ENCODE measurements at regions not wholly inside any gene's neighbourhood (a gene's known extent, or its start where the extent isn't known, plus 50 kb on each side); places are given as distances from the start of the nearest gene placed in this dataset.
A peak's percentile ranks its signal among the peaks of the same experiment; 100 is the strongest.

DNA sequence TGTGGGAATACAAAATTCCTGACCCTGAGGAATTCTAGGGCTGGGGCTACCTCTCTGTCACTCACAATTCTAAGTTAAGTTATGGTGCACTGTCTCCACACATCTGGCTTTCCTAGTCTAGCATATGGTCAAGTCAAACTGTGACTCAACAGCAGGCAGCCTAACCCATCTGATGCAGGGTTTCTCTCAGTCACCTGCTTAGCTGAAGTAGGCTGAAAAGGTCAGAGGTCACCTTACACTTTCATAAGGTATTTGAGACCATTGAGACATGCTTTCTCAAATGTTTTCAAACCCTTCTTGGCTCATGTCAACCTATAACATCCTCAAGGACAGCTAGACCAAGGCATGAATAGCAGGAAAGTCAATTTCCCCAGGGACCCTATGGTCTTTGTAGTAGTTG lies 196.5 kb upstream of the STK26 start:
- H3K36me3 ChIP-seq (ENCODE audit: insufficient read depth, low read length), result no peaks in the 10 kb centered on the region
- H3K4me1 ChIP-seq (ENCODE audit: insufficient read depth, low read length), result peaks cover 19% of the 10 kb centered on the region
- ChIA-PET POLR2A (no interaction called here), CTCF (no interaction called here)
- H3K27me3 Mint-ChIP-seq, result no peaks in the 10 kb centered on the region
- TF ChIP-seq CTCF (IDR thresholded peaks at IDR 0.05), result no peak
- H3K36me3 Mint-ChIP-seq (ENCODE audit: low read depth), result no peaks in the 10 kb centered on the region
- H3K9me3 Mint-ChIP-seq, result no peaks in the 10 kb centered on the region
- H3K4me1 Mint-ChIP-seq (ENCODE audit: low read depth), result peaks cover 28% of the 10 kb centered on the region
- H3K27ac Mint-ChIP-seq, result no peak overlapping the region
- no peak overlapping the region for H3K4me3 Mint-ChIP-seq
- H3K9me3 ChIP-seq (ENCODE audit: control insufficient read depth in 1 of 2, insufficient read depth in 1 of 2, low read length in 2 of 2), result no peaks in the 10 kb centered on the region
- ATAC-seq (ENCODE audit: poor library complexity), result no peak
- no peaks in the 10 kb centered on the region for H3K27me3 ChIP-seq (ENCODE audit: control insufficient read depth in 1 of 2, insufficient read depth in 2 of 2, low read length in 2 of 2)
- DNase-seq, result no peak
- no peak overlapping the region for H3K27ac ChIP-seq (ENCODE audit: low read depth in 1 of 2, low read length in 2 of 2)
- intact Hi-C loops (cut with DNase I, micrococcal nuclease), result no loop called here
- H3K4me3 ChIP-seq (ENCODE audit: low read length), result no peak overlapping the region

DNA sequence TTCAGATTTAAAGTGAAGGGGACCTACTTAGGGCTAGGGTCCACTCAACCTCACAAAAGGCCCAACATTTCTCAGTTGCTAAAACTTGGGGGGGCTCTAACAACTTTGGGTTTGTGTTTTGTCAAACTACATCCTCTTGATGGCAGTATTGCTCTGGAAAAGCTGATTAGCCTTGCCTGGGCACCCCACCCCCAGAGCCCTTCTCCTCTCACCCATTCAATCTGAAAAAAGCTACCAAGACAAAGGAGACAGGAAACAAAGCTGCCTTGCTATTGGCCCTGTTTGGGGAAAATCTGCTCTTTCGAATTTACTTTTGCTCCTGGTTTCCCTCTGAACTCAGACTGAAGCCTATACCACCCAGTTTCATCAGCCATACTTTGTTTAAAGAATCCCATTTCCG lies 195.2 kb upstream of the STK26 start:
- H3K4me1 Mint-ChIP-seq (ENCODE audit: low read depth), result peaks cover 33% of the 10 kb centered on the region
- intact Hi-C loops (cut with DNase I, micrococcal nuclease), result no loop called here
- peak overlapping the region; percentile 54 for H3K4me3 Mint-ChIP-seq

DNA sequence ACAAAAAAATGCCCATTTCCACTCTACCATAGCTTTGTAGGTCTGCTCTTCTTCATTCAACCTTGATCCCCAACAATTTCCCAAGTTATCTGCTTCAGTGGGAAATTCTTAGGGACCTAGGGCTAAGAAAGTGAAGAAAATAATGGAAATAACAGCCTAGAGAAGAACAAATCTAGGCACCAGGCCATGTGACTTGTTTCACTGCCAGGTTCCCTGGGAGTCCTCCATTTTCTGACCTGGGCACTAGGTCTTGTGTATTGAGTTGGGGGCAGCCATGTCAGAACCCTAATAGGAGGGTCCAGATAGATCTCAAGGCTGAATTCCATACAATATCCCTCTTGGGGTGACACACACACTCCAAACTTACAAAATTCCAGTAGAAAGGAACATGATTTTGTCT lies 194.6 kb upstream of the STK26 start:
- Mint-ChIP-seq H3K27ac (no peak overlapping the region), H3K27me3 (no peaks in the 10 kb centered on the region), H3K36me3 (ENCODE audit: low read depth) (no peaks in the 10 kb centered on the region), H3K4me3 (no peak overlapping the region), H3K4me1 (ENCODE audit: low read depth) (peaks cover 33% of the 10 kb centered on the region), H3K9me3 (no peaks in the 10 kb centered on the region)
- peaks cover 19% of the 10 kb centered on the region for H3K4me1 ChIP-seq (ENCODE audit: insufficient read depth, low read length)
- intact Hi-C loops (cut with DNase I, micrococcal nuclease), result no loop called here
- TF ChIP-seq CTCF (IDR thresholded peaks at IDR 0.05), result no peak
- H3K27me3 ChIP-seq (ENCODE audit: control insufficient read depth in 1 of 2, insufficient read depth in 2 of 2, low read length in 2 of 2), result no peaks in the 10 kb centered on the region
- ChIA-PET POLR2A (interaction anchor here (1.8 to 2.5 kb wide), 2 partner anchors 11 to 15 kb away, joined by 6 read pairs; no protein-coding TSS in a partner anchor), CTCF (interaction anchor here (1.0 kb wide), 1 partner anchor 15 kb away, joined by 3 read pairs; no protein-coding TSS in a partner anchor)
- H3K4me3 ChIP-seq (ENCODE audit: low read length), result no peak overlapping the region
- H3K9me3 ChIP-seq (ENCODE audit: control insufficient read depth in 1 of 2, insufficient read depth in 1 of 2, low read length in 2 of 2), result no peaks in the 10 kb centered on the region
- ATAC-seq (ENCODE audit: poor library complexity) (no peak), DNase-seq (no peak)
- no peaks in the 10 kb centered on the region for H3K36me3 ChIP-seq (ENCODE audit: insufficient read depth, low read length)
- no peak overlapping the region for H3K27ac ChIP-seq (ENCODE audit: low read depth in 1 of 2, low read length in 2 of 2)

More for the DNA sequence above, 195.2 kb upstream of the STK26 start:
- Mint-ChIP-seq H3K27me3 (no peaks in the 10 kb centered on the region), H3K27ac (no peak overlapping the region), H3K9me3 (no peaks in the 10 kb centered on the region), H3K36me3 (ENCODE audit: low read depth) (no peaks in the 10 kb centered on the region)
- H3K9me3 ChIP-seq (ENCODE audit: control insufficient read depth in 1 of 2, insufficient read depth in 1 of 2, low read length in 2 of 2), result no peaks in the 10 kb centered on the region
- CTCF ChIA-PET, result interaction anchor here (1.0 kb wide), 1 partner anchor 15 kb away, joined by 3 read pairs; no protein-coding TSS in a partner anchor
- peak; percentile 57 for ATAC-seq (ENCODE audit: poor library complexity)
- POLR2A ChIA-PET, result interaction anchor here (1.8 to 2.5 kb wide), 2 partner anchors 11 to 15 kb away, joined by 6 read pairs; no protein-coding TSS in a partner anchor
- H3K4me3 ChIP-seq (ENCODE audit: low read length), result peak overlapping the region; percentile 10
- H3K4me1 ChIP-seq (ENCODE audit: insufficient read depth, low read length), result peaks cover 19% of the 10 kb centered on the region
- no peak overlapping the region for H3K27ac ChIP-seq (ENCODE audit: low read depth in 1 of 2, low read length in 2 of 2)
- DNase-seq, result peak in 6 of 14 experiments; percentile 16 to 70 (median 57)
- H3K36me3 ChIP-seq (ENCODE audit: insufficient read depth, low read length), result no peaks in the 10 kb centered on the region
- no peaks in the 10 kb centered on the region for H3K27me3 ChIP-seq (ENCODE audit: control insufficient read depth in 1 of 2, insufficient read depth in 2 of 2, low read length in 2 of 2)
- TF ChIP-seq CTCF (IDR thresholded peaks at IDR 0.05), result no peak

All from CD4-positive, alpha-beta T cell (primary cell).